ENCODE measurements at regions not wholly inside any gene's neighbourhood (a gene's known extent, or its start where the extent isn't known, plus 50 kb on each side); places are given as distances from the start of the nearest gene placed in this dataset.

- TF ChIP-seq ZSCAN31 (CRISPR knock-in tag; IDR thresholded peaks at IDR 0.05; ENCODE audit: low read depth) (0 out of 2 replicates have a peak, but pooled peaks have one; percentile 30), EED (CRISPR knock-in tag; IDR thresholded peaks at IDR 0.05) (no peak), GPN1 (CRISPR knock-in tag; IDR thresholded peaks at IDR 0.05; ENCODE audit: borderline replicate concordance) (no peak), NFKBIZ (CRISPR knock-in tag; IDR thresholded peaks at IDR 0.05) (0 out of 2 replicates have a peak, but pooled peaks have one; percentile 73), PHF21A (CRISPR knock-in tag; IDR thresholded peaks at IDR 0.05) (peak; percentile 93), HNF4A (CRISPR knock-in tag; IDR thresholded peaks at IDR 0.05) (peak; percentile 86), FOXJ3 (CRISPR knock-in tag; IDR thresholded peaks at IDR 0.05; ENCODE audit: borderline replicate concordance) (peak; percentile 67; the same call in 1 of the 2 replicates), MED8 (CRISPR knock-in tag; IDR thresholded peaks at IDR 0.05; ENCODE audit: insufficient replicate concordance) (peak; percentile 47), DNMT1 (CRISPR knock-in tag; IDR thresholded peaks at IDR 0.05) (no peak), ZFP36L2 (CRISPR knock-in tag; IDR thresholded peaks at IDR 0.05) (no peak), SP2 (CRISPR knock-in tag; IDR thresholded peaks at IDR 0.05) (no peak), FOXO1 (CRISPR knock-in tag; IDR thresholded peaks at IDR 0.05) (peak; percentile 71; the same call in 1 of the 2 replicates), ZNF7 (CRISPR knock-in tag; IDR thresholded peaks at IDR 0.05) (no peak), NPAS2 (CRISPR knock-in tag; IDR thresholded peaks at IDR 0.05; ENCODE audit: borderline replicate concordance) (no peak), REST (IDR thresholded peaks at IDR 0.05; ENCODE audit: borderline replicate concordance in 1 of 2, low read depth in 1 of 2, low read length in 2 of 2) (peak in 1 of 2 experiments; percentile 43; a peak in 1 of 4 replicates)
- TF ChIP-seq, protein P1, sequence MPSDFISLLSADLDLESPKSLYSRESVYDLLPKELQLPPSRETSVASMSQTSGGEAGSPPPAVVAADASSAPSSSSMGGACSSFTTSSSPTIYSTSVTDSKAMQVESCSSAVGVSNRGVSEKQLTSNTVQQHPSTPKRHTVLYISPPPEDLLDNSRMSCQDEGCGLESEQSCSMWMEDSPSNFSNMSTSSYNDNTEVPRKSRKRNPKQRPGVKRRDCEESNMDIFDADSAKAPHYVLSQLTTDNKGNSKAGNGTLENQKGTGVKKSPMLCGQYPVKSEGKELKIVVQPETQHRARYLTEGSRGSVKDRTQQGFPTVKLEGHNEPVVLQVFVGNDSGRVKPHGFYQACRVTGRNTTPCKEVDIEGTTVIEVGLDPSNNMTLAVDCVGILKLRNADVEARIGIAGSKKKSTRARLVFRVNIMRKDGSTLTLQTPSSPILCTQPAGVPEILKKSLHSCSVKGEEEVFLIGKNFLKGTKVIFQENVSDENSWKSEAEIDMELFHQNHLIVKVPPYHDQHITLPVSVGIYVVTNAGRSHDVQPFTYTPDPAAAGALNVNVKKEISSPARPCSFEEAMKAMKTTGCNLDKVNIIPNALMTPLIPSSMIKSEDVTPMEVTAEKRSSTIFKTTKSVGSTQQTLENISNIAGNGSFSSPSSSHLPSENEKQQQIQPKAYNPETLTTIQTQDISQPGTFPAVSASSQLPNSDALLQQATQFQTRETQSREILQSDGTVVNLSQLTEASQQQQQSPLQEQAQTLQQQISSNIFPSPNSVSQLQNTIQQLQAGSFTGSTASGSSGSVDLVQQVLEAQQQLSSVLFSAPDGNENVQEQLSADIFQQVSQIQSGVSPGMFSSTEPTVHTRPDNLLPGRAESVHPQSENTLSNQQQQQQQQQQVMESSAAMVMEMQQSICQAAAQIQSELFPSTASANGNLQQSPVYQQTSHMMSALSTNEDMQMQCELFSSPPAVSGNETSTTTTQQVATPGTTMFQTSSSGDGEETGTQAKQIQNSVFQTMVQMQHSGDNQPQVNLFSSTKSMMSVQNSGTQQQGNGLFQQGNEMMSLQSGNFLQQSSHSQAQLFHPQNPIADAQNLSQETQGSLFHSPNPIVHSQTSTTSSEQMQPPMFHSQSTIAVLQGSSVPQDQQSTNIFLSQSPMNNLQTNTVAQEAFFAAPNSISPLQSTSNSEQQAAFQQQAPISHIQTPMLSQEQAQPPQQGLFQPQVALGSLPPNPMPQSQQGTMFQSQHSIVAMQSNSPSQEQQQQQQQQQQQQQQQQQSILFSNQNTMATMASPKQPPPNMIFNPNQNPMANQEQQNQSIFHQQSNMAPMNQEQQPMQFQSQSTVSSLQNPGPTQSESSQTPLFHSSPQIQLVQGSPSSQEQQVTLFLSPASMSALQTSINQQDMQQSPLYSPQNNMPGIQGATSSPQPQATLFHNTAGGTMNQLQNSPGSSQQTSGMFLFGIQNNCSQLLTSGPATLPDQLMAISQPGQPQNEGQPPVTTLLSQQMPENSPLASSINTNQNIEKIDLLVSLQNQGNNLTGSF (CRISPR knock-in tag; IDR thresholded peaks at IDR 0.05) = 0 out of 2 replicates have a peak, but pooled peaks have one; percentile 56
- TF ChIP-seq, protein P2, sequence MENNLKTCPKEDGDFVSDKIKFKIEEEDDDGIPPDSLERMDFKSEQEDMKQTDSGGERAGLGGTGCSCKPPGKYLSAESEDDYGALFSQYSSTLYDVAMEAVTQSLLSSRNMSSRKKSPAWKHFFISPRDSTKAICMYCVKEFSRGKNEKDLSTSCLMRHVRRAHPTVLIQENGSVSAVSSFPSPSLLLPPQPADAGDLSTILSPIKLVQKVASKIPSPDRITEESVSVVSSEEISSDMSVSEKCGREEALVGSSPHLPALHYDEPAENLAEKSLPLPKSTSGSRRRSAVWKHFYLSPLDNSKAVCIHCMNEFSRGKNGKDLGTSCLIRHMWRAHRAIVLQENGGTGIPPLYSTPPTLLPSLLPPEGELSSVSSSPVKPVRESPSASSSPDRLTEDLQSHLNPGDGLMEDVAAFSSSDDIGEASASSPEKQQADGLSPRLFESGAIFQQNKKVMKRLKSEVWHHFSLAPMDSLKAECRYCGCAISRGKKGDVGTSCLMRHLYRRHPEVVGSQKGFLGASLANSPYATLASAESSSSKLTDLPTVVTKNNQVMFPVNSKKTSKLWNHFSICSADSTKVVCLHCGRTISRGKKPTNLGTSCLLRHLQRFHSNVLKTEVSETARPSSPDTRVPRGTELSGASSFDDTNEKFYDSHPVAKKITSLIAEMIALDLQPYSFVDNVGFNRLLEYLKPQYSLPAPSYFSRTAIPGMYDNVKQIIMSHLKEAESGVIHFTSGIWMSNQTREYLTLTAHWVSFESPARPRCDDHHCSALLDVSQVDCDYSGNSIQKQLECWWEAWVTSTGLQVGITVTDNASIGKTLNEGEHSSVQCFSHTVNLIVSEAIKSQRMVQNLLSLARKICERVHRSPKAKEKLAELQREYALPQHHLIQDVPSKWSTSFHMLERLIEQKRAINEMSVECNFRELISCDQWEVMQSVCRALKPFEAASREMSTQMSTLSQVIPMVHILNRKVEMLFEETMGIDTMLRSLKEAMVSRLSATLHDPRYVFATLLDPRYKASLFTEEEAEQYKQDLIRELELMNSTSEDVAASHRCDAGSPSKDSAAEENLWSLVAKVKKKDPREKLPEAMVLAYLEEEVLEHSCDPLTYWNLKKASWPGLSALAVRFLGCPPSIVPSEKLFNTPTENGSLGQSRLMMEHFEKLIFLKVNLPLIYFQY (CRISPR knock-in tag; IDR thresholded peaks at IDR 0.05; ENCODE audit: borderline replicate concordance) = peak; percentile 40; the same call in 1 of the 2 replicates
These were observed 196.2 kb downstream of the SLCO4C1 start (continued) for GRCh38 chr5:102099766-102100331.
